ENCODE measurements at regions not wholly inside any gene's neighbourhood (a gene's known extent, or its start where the extent isn't known, plus 50 kb on each side); places are given as distances from the start of the nearest gene placed in this dataset.

GRCh38 chr9:126275386-126276001, 51.1 kb upstream of the MVB12B start:
- POLR2A ChIA-PET = no interaction called here
- DNase-seq (ENCODE audit: low read depth, low spot score) = peak; percentile 23
- no TSS peak for BruUV-seq (replicated peaks)
- no peaks in the 10 kb centered on the region for H4K20me1 ChIP-seq (replicated peaks; ENCODE audit: control insufficient read depth, extremely low read depth, insufficient read depth, low read length)
- no peaks in the 10 kb centered on the region for H3K79me2 ChIP-seq (ENCODE audit: control insufficient read depth, insufficient read depth, low read length)
- H3K9me1 ChIP-seq (replicated peaks; ENCODE audit: control insufficient read depth, extremely low read depth, insufficient read depth, low read length) = no peaks in the 10 kb centered on the region
- H3K9ac ChIP-seq (replicated peaks; ENCODE audit: extremely low read depth, insufficient read depth, low read length) = no peak overlapping the region
- no peaks in the 10 kb centered on the region for H3K4me1 ChIP-seq (ENCODE audit: control insufficient read depth, extremely low read depth, insufficient read depth, low read length)
- no peaks in the 10 kb centered on the region for H3K36me3 ChIP-seq (ENCODE audit: control insufficient read depth in 2 of 2, extremely low read depth in 1 of 2, insufficient read depth in 2 of 2, low read length in 2 of 2)
- no peak overlapping the region for H3K4me2 ChIP-seq (ENCODE audit: insufficient read depth, low read length)
- intact Hi-C loops (cut with micrococcal nuclease) (no loop called here), dilution Hi-C loops (cut with MboI; ENCODE audit: extremely low pct_ligation_motif_present, low sequenced_read_pairs) (no loop called here)
- H3K9me3 ChIP-seq (replicated peaks; ENCODE audit: control insufficient read depth, insufficient read depth, low read length) = no peaks in the 10 kb centered on the region
- H3K27me3 ChIP-seq (ENCODE audit: control insufficient read depth in 2 of 2, insufficient read depth in 2 of 2, low read length in 2 of 2) = peaks cover 9 to 10% of the 10 kb centered on the region in 2 experiments
- no peak for FAIRE-seq
- CTCF ChIA-PET = no interaction called here
- H3K27ac ChIP-seq (ENCODE audit: insufficient read depth, low read depth, low read length) = no peak overlapping the region
- H3K4me3 ChIP-seq (replicated peaks in 1 of 3; ENCODE audit: insufficient read depth in 1 of 3, low read depth in 1 of 3, low read length in 3 of 3) = no peak overlapping the region
- TF ChIP-seq EZH2 (IDR thresholded peaks at IDR 0.05; ENCODE audit: borderline replicate concordance, low read depth, low read length, severe bottlenecking) (no peak), POLR2AphosphoS5 (IDR thresholded peaks at IDR 0.05; ENCODE audit: insufficient read depth, low read depth, low read length) (no peak)
- H2AFZ ChIP-seq (ENCODE audit: low read depth, low read length) = no peak overlapping the region

DNA sequence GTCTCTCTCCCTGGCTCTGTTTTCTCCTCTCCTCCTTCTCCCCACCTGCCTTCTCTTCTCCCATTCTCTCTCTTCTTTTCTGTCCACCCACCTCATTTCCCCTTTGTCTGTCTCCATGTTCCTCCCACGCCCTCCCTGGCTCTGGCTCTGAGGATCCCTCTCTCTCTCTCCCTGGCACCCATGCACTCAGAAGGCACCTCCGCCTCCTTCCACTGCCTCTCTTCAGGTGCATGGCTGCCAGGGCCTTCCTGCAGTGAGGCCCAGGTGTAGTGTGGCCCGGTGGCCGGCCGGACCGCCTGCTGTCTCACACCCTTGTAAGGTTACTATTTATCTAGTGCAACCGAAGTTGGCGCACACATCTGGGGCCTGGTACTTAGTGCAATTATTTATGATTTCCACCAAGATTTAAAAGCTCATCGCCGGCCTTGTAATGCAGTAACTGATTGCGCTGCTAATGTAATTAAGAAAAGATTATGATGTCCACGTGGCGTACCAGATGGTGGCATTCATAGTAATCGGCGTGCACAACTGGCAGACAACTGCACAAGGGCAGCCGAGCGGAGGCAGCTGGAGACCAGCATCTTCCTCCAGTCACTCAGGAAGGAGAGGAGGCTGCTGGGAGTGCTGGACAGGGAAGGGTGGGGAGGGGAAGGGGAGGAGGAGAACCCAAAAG, 50.4 kb upstream of the MVB12B start:
- intact Hi-C loops (cut with micrococcal nuclease) = no loop called here
- Histone ChIP-seq H3K79me2 (ENCODE audit: control insufficient read depth, insufficient read depth, low read length) (no peaks in the 10 kb centered on the region), H3K9me3 (replicated peaks; ENCODE audit: control insufficient read depth, insufficient read depth, low read length) (no peaks in the 10 kb centered on the region), H3K27ac (ENCODE audit: insufficient read depth, low read depth, low read length) (no peak overlapping the region), H3K9me1 (replicated peaks; ENCODE audit: control insufficient read depth, extremely low read depth, insufficient read depth, low read length) (no peaks in the 10 kb centered on the region), H3K4me1 (ENCODE audit: control insufficient read depth, extremely low read depth, insufficient read depth, low read length) (no peaks in the 10 kb centered on the region), H3K27me3 (ENCODE audit: control insufficient read depth in 2 of 2, insufficient read depth in 2 of 2, low read length in 2 of 2) (peaks cover 9 to 10% of the 10 kb centered on the region in 2 experiments), H3K9ac (replicated peaks; ENCODE audit: extremely low read depth, insufficient read depth, low read length) (no peak overlapping the region), H3K4me2 (ENCODE audit: insufficient read depth, low read length) (no peak overlapping the region), H3K36me3 (ENCODE audit: control insufficient read depth in 2 of 2, extremely low read depth in 1 of 2, insufficient read depth in 2 of 2, low read length in 2 of 2) (no peaks in the 10 kb centered on the region), H3K4me3 (replicated peaks in 1 of 3; ENCODE audit: insufficient read depth in 1 of 3, low read depth in 1 of 3, low read length in 3 of 3) (no peak overlapping the region), H4K20me1 (replicated peaks; ENCODE audit: control insufficient read depth, extremely low read depth, insufficient read depth, low read length) (no peaks in the 10 kb centered on the region), H2AFZ (ENCODE audit: low read depth, low read length) (no peak overlapping the region)
- dilution Hi-C loops (cut with MboI; ENCODE audit: extremely low pct_ligation_motif_present, low sequenced_read_pairs) = no loop called here
- BruUV-seq (replicated peaks) = no TSS peak
- CTCF ChIA-PET = no interaction called here
- TF ChIP-seq FOS (IDR thresholded peaks at IDR 0.05; ENCODE audit: borderline replicate concordance, insufficient read depth, low read length) (no peak), GATA2 (IDR thresholded peaks at IDR 0.05; ENCODE audit: insufficient read depth, insufficient read length, low read depth, low read length) (no peak), POLR2AphosphoS5 (IDR thresholded peaks at IDR 0.05; ENCODE audit: insufficient read depth, low read depth, low read length) (no peak), EZH2 (IDR thresholded peaks at IDR 0.05; ENCODE audit: borderline replicate concordance, low read depth, low read length, severe bottlenecking) (no peak), POLR2A (IDR thresholded peaks at IDR 0.05; ENCODE audit: low read depth, low read length) (no peak), JUN (IDR thresholded peaks at IDR 0.05; ENCODE audit: borderline replicate concordance, insufficient read depth, insufficient read length, low read depth) (no peak), MYC (IDR thresholded peaks at IDR 0.05; ENCODE audit: low read depth, low read length) (no peak), CTCF (IDR thresholded peaks at IDR 0.05; ENCODE audit: extremely low read depth in 1 of 2, insufficient read depth in 1 of 2, low read depth in 1 of 2, low read length in 2 of 2) (no peak)
- TF ChIP-seq, protein P1, sequence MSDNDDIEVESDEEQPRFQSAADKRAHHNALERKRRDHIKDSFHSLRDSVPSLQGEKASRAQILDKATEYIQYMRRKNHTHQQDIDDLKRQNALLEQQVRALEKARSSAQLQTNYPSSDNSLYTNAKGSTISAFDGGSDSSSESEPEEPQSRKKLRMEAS (IDR thresholded peaks at IDR 0.05; ENCODE audit: insufficient read depth, insufficient read length) = no peak
- DNase-seq (ENCODE audit: low read depth, low spot score) = no peak
- no peak for FAIRE-seq
- POLR2A ChIA-PET = no interaction called here

Measured in endothelial cell of umbilical vein (primary cell).